Prostate gland (tissue), 2 donors: ENCODE measurements at regions not wholly inside any gene's neighbourhood (a gene's known extent, or its start where the extent isn't known, plus 50 kb on each side); places are given as distances from the start of the nearest gene placed in this dataset.

Source experiments
- DNase-seq: peaks from one replicate; pipeline ENCODE4 v3.0.0-alpha.2; 2019; ENCODE audit warnings: low spot score
- H3K27ac ChIP-seq, 2 donors: fragments of 200-600 bp; sonication (generic); 2 replicates each; pipeline ENCODE4 v1.5.1; 2017 to 2019
- H3K27me3 ChIP-seq: fragments of 200-600 bp; sonication (generic); replicated peaks from 2 replicates; pipeline ENCODE4 v1.5.1; 2019; ENCODE audit not compliant: insufficient read depth
- H3K36me3 ChIP-seq, 2 donors: fragments of 200-600 bp; sonication (generic); 1 replicate in 1 of 2; 2 replicates in 1 of 2; pipeline versions ENCODE4 v1.5.1 to v1.8.1; 2017 to 2019
- H3K4me1 ChIP-seq: fragments of 200-600 bp; sonication (generic); replicated peaks from 2 replicates; pipeline ENCODE4 v1.5.1; 2019
- H3K4me3 ChIP-seq, 2 donors: fragments of 200-600 bp; sonication (generic); 2 replicates each; pipeline ENCODE4 v1.5.1; 2017 to 2019
- H3K9me3 ChIP-seq: fragments of 200-600 bp; sonication (generic); 2 replicates; pipeline ENCODE4 v1.5.1; 2017
- CTCF ChIP-seq, 4 experiments: fragments of 200-600 bp in 2 of 4; fragments of 450-650 bp in 2 of 4; sonication (generic) in 2 of 4; IDR thresholded peaks; 1 replicate in 3 of 4; 2 replicates in 1 of 4; pipeline ENCODE4 v1.5.1; 2016 to 2019; ENCODE audit warnings: antibody characterized with exemption in 4 of 4, mild to moderate bottlenecking in 2 of 4, moderate library complexity in 2 of 4
- POLR2A ChIP-seq: fragments of 450-650 bp; IDR thresholded peaks from one replicate; pipeline ENCODE4 v1.6.1; 2016; ENCODE audit warnings: antibody characterized with exemption, mild to moderate bottlenecking
- POLR2AphosphoS5 ChIP-seq: sonication (generic); formaldehyde crosslinking; IDR thresholded peaks from one replicate; pipeline ENCODE4 v1.6.1; 2017; ENCODE audit warnings: antibody characterized with exemption
- WGBS: methylation state at CpG from one replicate; pipeline ENCODE4 v1.1.5; 2018; 5-methylcytosine and 5-hydroxymethylcytosine counted together
- intact Hi-C: fragments of 100-400 bp; cut with DNase I; formaldehyde crosslinking; loops from one replicate; pipeline ENCODE4 v1.14.2; 2022

DNA sequence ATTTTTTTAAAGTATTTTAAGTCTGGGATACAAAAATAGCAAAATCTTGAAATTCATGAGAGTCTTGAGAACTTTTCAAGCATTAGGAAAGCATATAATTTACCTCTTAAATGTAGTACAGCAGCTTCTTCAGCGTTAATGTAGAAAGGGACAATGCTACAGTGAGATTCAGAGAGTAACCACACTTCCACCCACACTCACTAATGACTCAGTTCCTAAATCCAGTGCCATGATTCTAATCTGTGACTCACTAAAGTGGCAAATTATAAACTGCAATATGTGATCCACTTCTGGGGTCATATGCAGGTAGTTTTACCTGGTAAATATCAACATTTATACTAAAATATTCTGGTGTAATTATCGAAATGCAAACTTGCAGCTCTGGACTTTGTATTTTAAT is 434.5 kb upstream of the TUSC1 start:
- Histone ChIP-seq H3K36me3 (no peaks in the 10 kb centered on the region), H3K4me3 (no peak overlapping the region), H3K27me3 (no peaks in the 10 kb centered on the region), H3K27ac (no peak overlapping the region), H3K9me3 (no peaks in the 10 kb centered on the region), H3K4me1 (no peaks in the 10 kb centered on the region)
- DNase-seq, result no peak
- intact Hi-C loops, result no loop called here
- WGBS, result 95% methylated on average over 2 of the region's 2 CpGs
- TF ChIP-seq POLR2A (no peak), POLR2AphosphoS5 (no peak), CTCF (IDR thresholded peaks at IDR 0.05) (no peak)

DNA sequence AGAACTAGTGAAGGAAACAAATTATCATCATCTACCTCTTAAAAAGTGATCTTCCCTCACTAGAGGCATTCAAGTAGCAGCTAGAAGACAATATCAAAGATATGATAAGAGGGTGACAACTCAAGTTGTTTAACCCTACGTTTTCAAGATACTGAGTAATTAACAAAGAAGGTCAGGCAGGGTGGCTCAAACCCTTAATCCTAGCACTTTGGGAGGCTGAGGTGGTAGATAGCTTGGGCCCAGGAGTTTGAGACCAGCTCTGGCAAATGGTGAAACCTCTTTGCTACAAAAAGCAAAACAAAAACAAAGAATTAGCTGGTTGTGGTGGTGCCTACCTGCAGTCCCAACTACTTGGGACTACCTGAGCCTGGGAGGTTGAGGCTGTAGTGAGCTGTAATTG is 408.2 kb upstream of the TUSC1 start:
- Histone ChIP-seq H3K27me3 (no peaks in the 10 kb centered on the region), H3K36me3 (no peaks in the 10 kb centered on the region), H3K9me3 (no peaks in the 10 kb centered on the region), H3K27ac (no peak overlapping the region), H3K4me1 (no peaks in the 10 kb centered on the region), H3K4me3 (no peak overlapping the region)
- WGBS, result 54% methylated on average over 1 of the region's 1 CpG
- no peak for DNase-seq
- TF ChIP-seq CTCF (IDR thresholded peaks at IDR 0.05), result no peak
- TF ChIP-seq POLR2A, result no peak
- TF ChIP-seq POLR2AphosphoS5, result no peak
- intact Hi-C loops, result no loop called here

DNA sequence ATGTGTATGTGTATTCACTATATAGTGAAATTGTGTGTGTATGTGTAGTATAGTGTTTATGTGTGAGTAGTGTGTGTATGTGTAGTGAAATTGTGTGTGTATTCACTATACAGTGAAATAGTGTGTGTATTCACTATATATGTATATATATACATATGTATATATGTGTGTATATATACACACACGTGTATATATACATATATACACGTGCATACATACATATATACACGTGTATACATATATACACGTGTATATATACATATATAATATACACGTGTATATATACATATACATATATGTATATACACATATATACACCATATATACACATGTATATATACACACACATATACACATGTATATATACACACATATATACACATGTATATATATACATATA is 403.6 kb upstream of the TUSC1 start:
- no peak for TF ChIP-seq POLR2AphosphoS5
- no peak for TF ChIP-seq CTCF (IDR thresholded peaks at IDR 0.05)
- no peak for TF ChIP-seq POLR2A
- intact Hi-C loops, result no loop called here
- Histone ChIP-seq H3K4me1 (no peaks in the 10 kb centered on the region), H3K27ac (no peak overlapping the region), H3K4me3 (no peak overlapping the region), H3K36me3 (no peaks in the 10 kb centered on the region), H3K9me3 (no peaks in the 10 kb centered on the region), H3K27me3 (no peaks in the 10 kb centered on the region)
- DNase-seq, result no peak
- 79% methylated on average over 5 of the region's 5 CpGs for WGBS

DNA sequence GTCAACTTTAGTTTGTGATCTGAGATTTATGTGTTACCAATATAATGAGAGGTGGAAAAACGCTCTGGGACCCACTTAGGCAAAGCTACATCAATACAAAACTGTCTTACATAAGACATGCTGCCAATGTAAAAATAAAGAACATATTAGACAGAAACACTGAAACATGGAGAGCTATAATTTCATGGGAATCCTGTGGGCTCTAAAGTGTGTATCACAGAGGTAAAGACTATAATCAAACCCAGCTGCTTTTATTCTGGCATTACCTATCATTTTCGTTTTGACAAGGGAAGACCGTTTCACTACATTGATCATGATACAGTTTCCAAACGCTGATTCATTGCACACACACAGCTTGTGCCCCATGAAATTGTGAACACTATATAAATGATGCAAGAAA is 400.5 kb upstream of the TUSC1 start:
- no peaks in the 10 kb centered on the region for H3K36me3 ChIP-seq
- 63% methylated on average over 4 of the region's 4 CpGs for WGBS
- no peak for TF ChIP-seq POLR2A
- TF ChIP-seq POLR2AphosphoS5, result no peak
- no peak for TF ChIP-seq CTCF (IDR thresholded peaks at IDR 0.05)
- H3K27ac ChIP-seq, result no peak overlapping the region
- intact Hi-C loops, result no loop called here
- no peak for DNase-seq
- H3K4me3 ChIP-seq, result no peak overlapping the region
- H3K9me3 ChIP-seq, result no peaks in the 10 kb centered on the region
- no peaks in the 10 kb centered on the region for H3K27me3 ChIP-seq
- no peaks in the 10 kb centered on the region for H3K4me1 ChIP-seq

DNA sequence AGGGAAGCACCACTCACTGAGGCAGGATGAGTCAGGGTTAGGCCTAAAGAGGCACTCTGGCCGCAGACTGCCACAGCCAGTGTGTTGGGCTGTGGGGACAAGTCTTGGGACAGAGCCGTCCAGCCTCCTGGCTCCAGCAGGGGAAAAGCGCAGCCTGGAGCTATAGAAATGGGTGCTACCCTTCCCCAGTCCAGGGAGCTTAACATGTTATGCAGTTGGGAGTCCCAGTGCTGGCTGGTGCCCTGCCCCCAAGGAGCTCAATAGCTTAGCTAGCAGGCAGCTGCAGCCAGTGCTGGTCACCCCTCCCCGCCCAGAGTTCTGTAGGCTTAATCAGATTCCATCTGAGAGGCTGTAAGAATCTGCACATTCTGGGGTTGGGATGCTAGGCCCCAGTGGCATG is 399.6 kb upstream of the TUSC1 start:
- intact Hi-C loops, result no loop called here
- no peaks in the 10 kb centered on the region for H3K27me3 ChIP-seq
- no peak overlapping the region for H3K4me3 ChIP-seq
- WGBS, result 93% methylated on average over 4 of the region's 4 CpGs
- no peaks in the 10 kb centered on the region for H3K36me3 ChIP-seq
- no peak for TF ChIP-seq POLR2AphosphoS5
- no peak for TF ChIP-seq POLR2A
- TF ChIP-seq CTCF (IDR thresholded peaks at IDR 0.05), result no peak
- no peaks in the 10 kb centered on the region for H3K4me1 ChIP-seq
- DNase-seq, result no peak
- no peaks in the 10 kb centered on the region for H3K9me3 ChIP-seq
- H3K27ac ChIP-seq, result no peak overlapping the region
